ENCODE measurements at regions not wholly inside any gene's neighbourhood (a gene's known extent, or its start where the extent isn't known, plus 50 kb on each side); places are given as distances from the start of the nearest gene placed in this dataset.

GRCh38 chr1:34500451-34500850 is 254.4 kb upstream of the GJB5 start:
- no peak overlapping the region for H3K27ac Mint-ChIP-seq
- WGBS (ENCODE audit: insufficient coverage): 18% methylated on average over 5 of the region's 6 CpGs
- intact Hi-C loops (cut with micrococcal nuclease): no loop called here
- Histone ChIP-seq H3K9me3 (replicated peaks in 1 of 2; ENCODE audit: control insufficient read depth in 1 of 2, insufficient read depth in 1 of 2, low read length in 2 of 2) (no peaks in the 10 kb centered on the region), H3K9ac (ENCODE audit: insufficient read depth, low read length, poor library complexity, severe bottlenecking) (no peak overlapping the region), H3K79me2 (ENCODE audit: insufficient read depth, low read length) (no peaks in the 10 kb centered on the region), H3K4me2 (replicated peaks; ENCODE audit: extremely low read depth, low read length, poor library complexity, severe bottlenecking) (no peak overlapping the region), H3K27me3 (ENCODE audit: control insufficient read depth in 2 of 2, insufficient read depth in 2 of 2, low read length in 2 of 2) (no peaks in the 10 kb centered on the region), H2AFZ (ENCODE audit: insufficient read depth, low read depth, low read length, poor library complexity, severe bottlenecking) (no peak overlapping the region), H4K20me1 (ENCODE audit: insufficient read depth, low read length) (no peaks in the 10 kb centered on the region), H3K4me1 (ENCODE audit: control insufficient read depth in 1 of 2, insufficient read depth in 2 of 2, low read length in 2 of 2) (no peaks in the 10 kb centered on the region), H3K27ac (ENCODE audit: low read depth in 1 of 2, low read length in 2 of 2) (no peak overlapping the region), H3K4me3 (replicated peaks in 1 of 3; ENCODE audit: low read depth in 2 of 3, low read length in 3 of 3) (no peak overlapping the region), H3K36me3 (replicated peaks in 1 of 2; ENCODE audit: control insufficient read depth in 1 of 2, insufficient read depth in 2 of 2, low read length in 2 of 2) (no peaks in the 10 kb centered on the region)
- H3K9me3 Mint-ChIP-seq: peaks cover 0 to 4% (median 0%) of the 10 kb centered on the region in 7 donors
- peaks cover 0 to 3% (median 0%) of the 10 kb centered on the region in 3 donors for H3K27me3 Mint-ChIP-seq (ENCODE audit: low read depth in 3 of 3)
- H3K4me3 Mint-ChIP-seq: no peak overlapping the region
- no peak for DNase-seq
- no peaks in the 10 kb centered on the region for H3K36me3 Mint-ChIP-seq
- H3K4me1 Mint-ChIP-seq: no peaks in the 10 kb centered on the region
- TF ChIP-seq CTCF (IDR thresholded peaks at IDR 0.05): no peak

- no peak for TF ChIP-seq CTCF (IDR thresholded peaks at IDR 0.05)
- Mint-ChIP-seq H3K27ac (no peak overlapping the region), H3K36me3 (no peaks in the 10 kb centered on the region), H3K4me3 (no peak overlapping the region), H3K27me3 (ENCODE audit: low read depth in 3 of 3) (peaks cover 1 to 4% (median 3%) of the 10 kb centered on the region in 3 donors), H3K4me1 (no peaks in the 10 kb centered on the region), H3K9me3 (peaks cover 8 to 33% (median 21%) of the 10 kb centered on the region in 7 donors)
- no peak overlapping the region for H3K27ac ChIP-seq (ENCODE audit: low read depth in 1 of 2, low read length in 2 of 2)
- no peaks in the 10 kb centered on the region for H3K36me3 ChIP-seq (replicated peaks in 1 of 2; ENCODE audit: control insufficient read depth in 1 of 2, insufficient read depth in 2 of 2, low read length in 2 of 2)
- intact Hi-C loops (cut with micrococcal nuclease): no loop called here
- no peak for DNase-seq
- peaks cover 4 to 22% of the 10 kb centered on the region in 2 donors for H3K9me3 ChIP-seq (replicated peaks in 1 of 2; ENCODE audit: control insufficient read depth in 1 of 2, insufficient read depth in 1 of 2, low read length in 2 of 2)
- no peaks in the 10 kb centered on the region for H3K27me3 ChIP-seq (ENCODE audit: control insufficient read depth in 2 of 2, insufficient read depth in 2 of 2, low read length in 2 of 2)
- no peaks in the 10 kb centered on the region for H3K4me1 ChIP-seq (ENCODE audit: control insufficient read depth in 1 of 2, insufficient read depth in 2 of 2, low read length in 2 of 2)
- no peaks in the 10 kb centered on the region for H4K20me1 ChIP-seq (ENCODE audit: insufficient read depth, low read length)
- H2AFZ ChIP-seq (ENCODE audit: insufficient read depth, low read depth, low read length, poor library complexity, severe bottlenecking): no peak overlapping the region
- no peak overlapping the region for H3K4me2 ChIP-seq (replicated peaks; ENCODE audit: extremely low read depth, low read length, poor library complexity, severe bottlenecking)
- H3K4me3 ChIP-seq (replicated peaks in 1 of 3; ENCODE audit: low read depth in 2 of 3, low read length in 3 of 3): no peak overlapping the region
- H3K9ac ChIP-seq (ENCODE audit: insufficient read depth, low read length, poor library complexity, severe bottlenecking): no peak overlapping the region
- H3K79me2 ChIP-seq (ENCODE audit: insufficient read depth, low read length): no peaks in the 10 kb centered on the region
These were observed 243.0 kb upstream of the GJB5 start for GRCh38 chr1:34511802-34512201.
